NT2/D1 (cell line): ENCODE measurements at regions not wholly inside any gene's neighbourhood (a gene's known extent, or its start where the extent isn't known, plus 50 kb on each side); places are given as distances from the start of the nearest gene placed in this dataset.

Source experiments
- SUZ12 ChIP-seq: IDR thresholded peaks from 2 replicates; pipeline ENCODE4 v1.6.1; 2011; ENCODE audit not compliant: insufficient read length, insufficient read depth; ENCODE audit errors: extremely low read depth
- YY1 ChIP-seq: IDR thresholded peaks from 2 replicates; pipeline ENCODE4 v1.6.1; 2011; ENCODE audit not compliant: insufficient read length, insufficient read depth
- ZNF274 ChIP-seq: IDR thresholded peaks from 2 replicates; pipeline ENCODE4 v1.6.1; 2011; ENCODE audit warnings: mild to moderate bottlenecking, low read depth, low read length

DNA sequence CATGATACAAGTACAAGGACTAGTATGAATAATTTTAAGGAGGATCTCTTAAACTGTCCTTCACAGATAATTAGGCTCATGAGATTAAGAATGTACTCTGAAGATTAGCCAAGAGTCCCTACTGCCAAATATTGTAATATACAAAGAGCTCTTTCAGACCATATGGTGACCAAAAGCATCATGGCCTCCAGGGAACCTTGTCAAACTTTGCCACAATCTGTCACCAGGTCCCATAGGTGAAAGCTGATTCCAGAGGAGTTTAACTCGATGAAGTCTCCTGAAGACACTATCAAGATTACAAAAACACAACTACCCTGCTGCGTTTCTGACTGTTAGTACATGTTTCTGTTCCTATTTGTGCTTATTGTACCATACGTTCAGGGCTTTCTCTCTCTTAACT lies 395.4 kb upstream of the ITGA1 start:
- no peak for TF ChIP-seq SUZ12
- TF ChIP-seq ZNF274, result no peak
- TF ChIP-seq YY1, result no peak
